GM20000 (cell line): ENCODE measurements at regions not wholly inside any gene's neighbourhood (a gene's known extent, or its start where the extent isn't known, plus 50 kb on each side); places are given as distances from the start of the nearest gene placed in this dataset.
"Not testable (repeated sequence)": the region's sequence is repeated elsewhere in the genome, so short reads cannot be mapped to it uniquely, and the experiment has no call there.

Experiments used
- DNase-seq: peaks from one replicate; pipeline ENCODE4 v3.0.0; 2012; ENCODE audit warnings: low spot score
- CTCF ChIP-seq: IDR thresholded peaks from 2 replicates; pipeline ENCODE4 v1.5.1; 2012; ENCODE audit warnings: mild to moderate bottlenecking, control low read depth; ENCODE audit errors: extremely low read depth, missing control alignments

- TF ChIP-seq CTCF: no peak
- DNase-seq: no peak
Measured at GRCh38 chr2:150122871-150123613, 364.4 kb downstream of the RND3 start.

- no peak for TF ChIP-seq CTCF
- DNase-seq: no peak
Measured at GRCh38 chr2:150122156-150122555, 365.3 kb downstream of the RND3 start.

GRCh38 chr2:150120326-150120955 is 367.0 kb downstream of the RND3 start:
- no peak for DNase-seq
- TF ChIP-seq CTCF: no peak

GRCh38 chr2:150119819-150120218 is 367.6 kb downstream of the RND3 start:
- TF ChIP-seq CTCF: no peak
- no peak for DNase-seq

GRCh38 chr2:150114089-150114488 is 373.4 kb downstream of the RND3 start:
- not testable (repeated sequence) for DNase-seq

- no peak for DNase-seq
- TF ChIP-seq CTCF: no peak
Measured at GRCh38 chr2:150110548-150110947, 376.9 kb downstream of the RND3 start.

- no peak for TF ChIP-seq CTCF
- no peak for DNase-seq
Measured at GRCh38 chr2:150109912-150110311, 377.6 kb downstream of the RND3 start.

- no peak for DNase-seq
Measured at GRCh38 chr2:150109028-150109427, 378.4 kb downstream of the RND3 start.

More at GRCh38 chr2:150109028-150109427, 378.4 kb downstream of the RND3 start:
- TF ChIP-seq CTCF: no peak
